Stimulated activated CD4-positive, alpha-beta T cell treated with anti-CD3 and anti-CD28 coated beads, Interleukin-12 subunit alpha, Interleukin-12 subunit beta, amount 100 ng/mL, for 48 hours (primary cell): ENCODE measurements at regions not wholly inside any gene's neighbourhood (a gene's known extent, or its start where the extent isn't known, plus 50 kb on each side); places are given as distances from the start of the nearest gene placed in this dataset.

Experiments used
- DNase-seq, 3 donors: peaks; one replicate each; pipeline ENCODE4 v3.0.0-alpha.2; 2020; ENCODE audit warnings: low read depth in 2 of 3, low spot score in 1 of 3

DNA sequence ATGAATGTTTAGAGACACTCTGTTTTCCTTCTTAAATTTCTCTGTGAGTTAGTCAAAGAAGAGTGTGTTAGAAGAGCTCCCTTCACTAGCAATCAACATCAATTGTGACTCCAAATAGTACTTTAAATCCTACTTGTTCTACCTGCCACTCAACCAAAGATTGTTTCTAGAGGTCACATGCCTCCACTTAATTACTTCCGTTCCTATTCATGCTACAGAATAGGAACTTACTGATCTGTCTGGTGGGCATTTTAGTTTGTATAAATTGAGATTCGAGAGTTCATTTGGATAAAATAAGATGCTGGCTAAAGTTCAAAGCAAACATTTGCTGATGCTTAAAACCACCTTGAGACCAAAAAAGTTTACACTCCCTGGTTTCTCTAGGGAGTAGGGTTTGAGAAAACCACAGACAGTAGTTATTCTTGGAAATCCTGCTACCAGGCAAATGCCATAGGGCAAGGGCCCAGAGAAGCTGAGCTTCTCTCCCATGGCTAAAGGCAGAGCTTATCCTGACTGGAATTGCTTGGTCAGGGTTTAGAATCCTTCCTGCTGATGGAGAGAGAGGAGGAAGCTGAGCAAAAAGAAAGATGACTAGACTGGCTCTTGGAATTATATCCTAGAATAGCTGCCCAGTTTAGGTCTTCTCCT lies 389.6 kb upstream of the ATP2B1 start:
- DNase-seq: no peak

DNA sequence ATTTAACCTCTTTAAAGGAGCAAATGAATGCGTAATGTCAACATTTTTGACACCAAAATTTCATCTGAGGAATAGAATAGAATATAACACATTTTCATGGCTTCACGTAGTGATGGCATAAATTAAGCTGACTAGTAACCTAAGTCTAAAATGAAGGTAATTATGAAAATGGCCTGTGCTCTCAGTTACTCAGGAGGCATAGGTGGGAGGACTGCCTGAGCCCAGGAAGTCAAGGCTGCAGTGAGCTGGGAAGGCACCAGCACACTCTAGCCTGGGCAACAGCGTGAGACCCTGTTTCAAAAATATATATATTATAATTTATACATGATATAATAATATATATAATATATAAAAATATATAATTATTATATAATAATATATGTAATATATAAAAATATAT lies 383.2 kb upstream of the ATP2B1 start:
- DNase-seq: no peak

DNA sequence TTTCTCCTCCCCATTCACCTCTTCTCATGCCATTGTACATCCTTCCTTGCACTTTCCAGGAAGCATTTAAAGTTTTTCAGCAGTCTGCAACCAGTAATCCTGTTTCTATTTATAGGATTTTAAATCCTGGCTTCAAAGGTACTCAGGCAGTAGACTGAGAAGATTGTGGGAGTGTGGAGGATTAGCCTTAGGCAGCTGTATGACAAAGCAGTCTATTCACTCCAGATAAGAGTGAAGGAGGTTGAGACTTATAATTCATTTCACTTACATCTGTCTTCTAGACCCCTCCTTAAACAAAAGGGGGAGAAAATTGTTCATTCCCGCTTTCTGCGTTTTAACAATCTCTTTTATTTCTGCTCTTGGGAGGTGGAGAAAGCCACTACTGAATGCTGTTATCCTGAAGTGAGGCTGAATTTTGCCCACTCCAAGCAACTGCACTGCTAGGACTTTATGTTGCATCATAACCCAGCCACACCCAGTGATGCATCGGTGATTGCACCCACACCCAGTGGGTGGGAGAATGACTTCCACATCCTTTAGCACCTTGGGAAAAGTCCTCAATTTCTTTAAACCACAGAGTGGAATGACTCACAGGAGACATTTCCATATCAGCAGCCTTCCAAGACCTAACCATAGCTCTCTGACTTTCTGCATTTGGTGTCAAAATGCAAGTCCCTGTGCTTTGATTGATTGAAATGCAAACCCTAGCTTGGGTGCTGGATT lies 382.5 kb upstream of the ATP2B1 start:
- DNase-seq: peak in 2 of 3 donors; percentile 7 to 13

DNA sequence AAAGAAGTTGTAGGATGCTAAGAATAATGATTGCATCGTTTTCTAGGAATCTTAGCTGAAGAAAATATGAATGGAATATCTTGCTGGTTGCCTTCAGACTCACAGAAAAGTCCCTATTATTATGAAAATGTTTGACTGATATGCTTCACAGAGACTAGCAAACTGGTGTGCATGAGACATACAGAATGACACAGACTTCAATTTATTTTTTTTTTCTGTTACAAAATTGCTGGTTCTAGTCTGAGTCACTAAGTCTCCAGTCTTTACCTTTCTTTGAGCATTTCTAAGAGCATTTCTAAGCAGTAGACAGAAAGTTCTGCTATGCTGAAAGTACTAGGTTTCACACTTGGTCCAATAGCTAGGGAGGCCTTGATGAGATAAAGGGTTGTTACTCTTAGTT lies 377.6 kb upstream of the ATP2B1 start:
- no peak for DNase-seq

DNA sequence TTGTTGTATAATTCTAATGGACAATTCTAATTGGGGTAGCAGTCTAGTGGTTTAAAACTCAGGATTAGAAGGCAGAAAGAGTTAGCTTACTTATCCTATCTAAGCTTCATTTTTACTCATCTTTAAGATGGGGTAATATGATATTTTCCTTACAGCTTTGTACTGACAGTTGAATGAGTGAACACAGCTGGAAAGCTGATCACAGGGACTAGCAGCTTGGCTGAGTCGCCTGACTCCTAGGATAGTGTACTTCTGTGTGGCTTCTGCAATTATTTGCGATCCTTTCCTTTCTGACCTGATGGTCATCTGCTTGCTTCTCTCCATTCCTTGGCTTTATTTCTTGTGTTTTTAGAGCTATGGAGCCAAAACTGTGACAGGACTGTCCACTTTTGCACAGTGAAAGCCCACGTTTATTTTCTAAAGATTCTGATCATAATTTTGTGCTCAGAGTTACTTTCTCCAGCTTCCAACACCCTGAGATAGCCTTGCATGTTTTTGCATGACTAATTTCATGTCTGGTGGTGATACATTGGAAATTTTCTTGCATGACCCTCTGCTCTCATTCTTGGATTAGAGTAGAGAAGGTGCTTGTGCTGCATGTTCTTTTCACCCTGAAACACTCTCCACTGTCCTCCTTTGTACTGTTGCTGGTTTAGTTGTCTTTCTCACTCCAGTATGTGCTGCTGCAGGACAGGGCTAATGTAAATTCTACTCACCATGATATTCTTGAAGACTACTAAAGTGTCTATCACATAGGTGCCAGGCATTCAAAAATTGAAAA lies 377.0 kb upstream of the ATP2B1 start:
- no peak for DNase-seq

DNA sequence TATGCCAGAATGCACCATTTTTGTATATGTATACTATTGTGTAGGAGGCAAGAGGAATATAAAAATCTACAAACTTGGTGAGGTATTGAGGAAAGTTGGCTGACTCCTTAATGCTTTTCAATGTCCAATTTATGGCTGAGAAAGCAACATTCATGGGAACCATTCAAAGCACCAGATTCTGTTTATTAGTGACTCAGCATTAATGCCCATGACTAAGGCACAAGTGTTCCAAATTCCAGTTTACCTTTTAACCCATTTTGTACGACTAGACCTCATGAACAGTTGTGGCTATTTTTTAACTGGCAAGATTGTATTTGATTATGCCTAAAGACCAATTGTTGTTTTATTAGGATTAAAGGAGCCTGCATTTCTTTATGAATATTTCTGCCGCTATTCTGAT lies 375.4 kb upstream of the ATP2B1 start:
- DNase-seq: no peak

DNA sequence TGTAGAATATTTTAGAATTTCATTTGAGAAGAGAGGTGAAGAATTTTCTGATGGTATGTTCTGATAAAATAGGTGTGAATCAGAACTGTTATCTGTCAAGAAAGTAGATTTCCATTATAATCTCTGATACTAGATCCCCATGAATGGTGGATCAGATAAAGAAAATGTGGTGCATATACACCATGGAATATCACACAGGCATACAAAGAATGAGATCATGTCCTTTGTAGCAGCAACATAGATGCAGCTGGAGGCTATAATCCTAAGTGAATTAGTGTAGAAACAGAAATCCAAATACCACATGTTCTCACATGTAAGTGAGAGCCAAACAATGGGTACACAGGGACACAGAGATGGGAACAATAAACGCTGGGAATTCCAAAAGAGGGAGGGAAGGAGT lies 372.0 kb upstream of the ATP2B1 start:
- no peak for DNase-seq

DNA sequence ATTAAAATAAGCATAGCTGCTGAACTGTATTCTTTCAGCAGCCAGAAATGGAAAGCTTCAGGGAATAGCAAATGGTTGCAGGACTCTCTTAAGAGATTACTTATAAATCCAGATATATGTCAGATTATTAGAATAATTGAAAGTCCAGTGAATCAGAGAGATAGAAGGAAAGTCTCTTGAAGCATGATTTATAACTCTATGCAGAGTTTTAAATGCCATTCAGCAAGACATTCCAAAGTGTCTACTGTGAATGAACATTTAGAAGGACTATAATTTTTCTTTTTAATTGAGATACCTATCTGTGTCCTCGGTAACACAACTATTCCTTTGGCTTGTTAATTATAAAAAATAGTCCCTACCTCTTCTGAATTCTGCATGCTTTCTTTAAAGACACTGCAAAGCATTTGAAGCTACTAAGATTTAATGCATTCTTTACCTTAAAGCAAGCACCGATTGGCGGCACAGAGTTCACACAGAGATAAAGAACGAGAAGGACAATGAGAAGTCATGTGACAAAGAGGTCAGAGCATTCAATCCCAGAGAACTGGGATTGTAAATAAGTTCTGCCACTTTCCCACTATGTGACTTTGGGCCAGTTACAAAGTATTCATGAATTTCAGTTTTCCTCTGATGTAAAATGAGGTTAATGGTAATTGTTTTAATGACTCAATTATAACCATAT lies 371.0 kb upstream of the ATP2B1 start:
- DNase-seq: no peak

DNA sequence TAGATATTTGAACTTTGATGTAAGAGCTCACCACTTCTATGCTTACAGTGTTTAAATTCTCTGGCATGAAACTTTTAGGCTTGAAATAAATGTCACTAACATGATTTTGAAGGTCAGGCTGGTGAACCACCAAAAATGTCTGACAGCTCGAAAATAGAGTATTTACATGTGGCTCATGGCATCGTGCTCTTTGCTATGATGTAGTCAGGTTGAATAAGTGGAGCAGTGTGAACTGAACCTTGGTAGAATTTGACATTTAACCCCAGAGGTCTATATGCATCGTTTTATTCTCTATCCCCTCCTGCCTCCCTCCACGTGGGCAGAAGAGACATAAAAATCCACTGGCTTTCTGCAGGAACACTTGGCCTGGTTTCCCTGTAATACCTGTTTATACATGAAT lies 369.7 kb upstream of the ATP2B1 start:
- DNase-seq: no peak

DNA sequence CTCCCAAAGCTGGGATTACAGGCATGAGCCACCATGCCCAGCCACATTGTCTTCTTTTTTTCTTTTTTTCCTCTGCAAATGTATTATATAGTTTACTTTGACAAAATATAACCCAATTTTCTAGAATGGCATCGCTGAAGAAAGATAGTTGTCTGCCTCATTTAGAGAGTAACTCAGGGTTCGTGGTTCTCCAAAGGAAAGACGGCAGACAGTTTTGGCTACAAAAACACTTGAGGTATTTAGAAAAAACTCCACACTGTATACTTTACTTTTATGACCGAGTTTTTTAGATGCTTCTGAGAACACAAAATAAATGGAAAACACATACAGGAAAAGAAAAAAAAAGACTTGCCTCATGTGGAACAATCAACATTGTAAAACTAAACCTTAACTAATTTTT lies 369.1 kb upstream of the ATP2B1 start:
- no peak for DNase-seq

DNA sequence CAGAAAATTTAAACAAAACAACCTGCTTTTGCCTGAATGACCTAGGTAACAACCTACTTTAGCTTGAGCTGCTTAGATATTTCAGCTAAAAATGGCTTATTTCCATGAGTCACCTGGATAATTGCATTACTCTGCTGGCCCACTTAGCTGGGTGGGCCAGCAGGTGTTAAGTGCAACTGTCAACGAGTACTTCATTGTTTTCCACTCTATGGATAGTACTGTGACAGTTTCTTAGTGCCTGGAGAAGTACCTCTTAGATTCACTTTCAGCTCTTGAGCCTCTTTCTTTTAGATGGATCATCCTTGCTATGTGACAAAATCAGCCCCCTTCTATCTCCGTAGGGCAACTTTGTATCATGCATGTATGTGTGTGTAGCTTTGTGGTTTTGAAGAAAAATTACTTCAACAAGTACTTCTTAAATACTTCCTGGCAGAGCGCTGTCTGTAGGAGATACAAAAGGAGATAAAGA lies 368.2 kb upstream of the ATP2B1 start:
- DNase-seq: no peak

DNA sequence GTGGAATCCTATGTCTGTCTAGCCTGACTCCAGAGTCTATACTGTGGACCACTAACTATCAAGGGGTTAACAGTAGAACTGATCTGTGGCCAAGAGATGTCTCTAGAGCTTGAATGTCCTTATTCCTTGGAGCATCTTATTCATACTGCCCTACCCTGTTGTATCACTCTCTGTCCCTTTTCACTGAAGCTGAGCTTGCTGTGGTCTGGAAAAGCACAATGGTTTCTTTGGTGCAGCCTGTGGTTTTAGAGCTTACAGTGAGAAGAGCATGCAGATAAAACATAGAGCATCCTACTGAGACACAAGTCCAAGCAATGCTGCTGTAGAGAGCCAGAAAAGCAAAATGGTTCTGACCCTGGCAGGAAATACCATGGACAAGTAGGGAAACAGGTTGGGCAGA lies 367.0 kb upstream of the ATP2B1 start:
- no peak for DNase-seq

DNA sequence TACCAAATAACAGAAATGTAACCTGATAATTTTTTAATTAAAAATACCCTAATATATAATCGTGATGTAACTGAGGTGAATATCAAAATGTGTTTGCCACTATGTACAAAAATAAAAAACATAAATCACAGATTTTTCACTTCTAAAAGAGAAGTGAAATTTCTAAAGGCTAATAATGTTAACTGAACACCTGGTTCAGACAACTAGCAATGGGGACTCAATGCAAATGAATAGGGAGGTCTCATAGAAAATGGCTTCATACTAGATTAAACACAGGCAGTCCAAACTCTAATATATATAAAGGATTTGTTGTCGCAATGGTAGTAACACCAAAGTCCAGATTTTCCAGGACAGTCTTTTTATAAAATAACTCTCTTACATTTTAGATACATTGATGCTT lies 365.4 kb upstream of the ATP2B1 start:
- DNase-seq: no peak

DNA sequence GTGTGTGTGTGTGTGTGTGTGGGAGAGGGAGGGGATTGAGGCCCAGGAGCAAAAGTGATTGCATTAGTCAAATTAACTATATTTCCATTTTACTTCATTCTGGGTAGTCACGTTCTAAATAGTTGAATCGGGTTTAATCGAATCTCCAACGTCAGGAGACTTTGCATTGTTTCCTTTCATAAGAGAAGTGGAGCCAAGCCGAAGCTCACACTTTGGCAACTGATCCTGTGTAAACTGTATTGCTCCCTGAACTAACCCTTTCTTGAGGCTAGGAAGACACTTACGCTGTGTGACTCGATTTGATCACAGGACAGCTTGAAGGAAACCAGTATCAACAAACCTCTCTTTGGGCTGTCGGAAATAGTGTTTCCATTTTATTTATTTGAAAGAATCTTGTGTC lies 363.4 kb upstream of the ATP2B1 start:
- DNase-seq: no peak

DNA sequence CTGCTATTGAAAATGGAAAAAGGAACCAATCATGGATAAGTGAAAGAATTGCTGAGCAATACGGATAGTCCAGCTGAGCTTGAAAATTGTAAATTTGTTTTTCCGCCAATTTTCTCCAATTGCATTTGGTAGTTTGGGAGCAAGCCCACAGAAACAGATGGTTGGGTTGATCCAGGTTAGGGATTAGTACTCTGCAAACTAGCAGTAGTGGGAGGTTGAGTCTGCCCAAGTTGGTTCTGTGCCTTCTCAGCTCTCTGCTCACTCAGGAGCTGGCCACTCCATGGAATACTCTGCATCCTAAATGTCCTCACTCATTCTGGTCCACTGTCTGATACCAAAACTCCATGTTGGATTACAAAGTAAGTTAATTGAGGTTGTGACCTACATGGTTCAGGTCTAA lies 361.1 kb upstream of the ATP2B1 start:
- no peak for DNase-seq

DNA sequence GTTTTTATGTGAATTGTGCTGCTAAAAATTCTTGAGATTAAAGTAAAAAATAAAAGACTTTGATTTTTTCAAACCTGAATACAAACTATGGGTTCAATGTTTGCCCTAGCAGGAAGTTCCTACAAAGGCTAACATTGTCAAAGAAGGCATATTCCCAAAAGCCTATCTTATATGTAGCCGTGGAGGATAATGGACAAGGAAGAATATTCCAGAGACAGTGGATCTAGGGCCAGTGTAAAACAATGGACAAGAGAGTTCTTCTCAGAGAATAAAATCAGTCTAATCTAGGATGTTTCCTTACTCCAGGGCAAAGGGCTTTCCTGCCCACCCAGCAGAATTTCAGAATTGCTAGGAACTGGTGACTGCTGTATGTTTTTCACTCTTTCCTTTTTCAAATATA lies 359.2 kb upstream of the ATP2B1 start:
- no peak for DNase-seq

DNA sequence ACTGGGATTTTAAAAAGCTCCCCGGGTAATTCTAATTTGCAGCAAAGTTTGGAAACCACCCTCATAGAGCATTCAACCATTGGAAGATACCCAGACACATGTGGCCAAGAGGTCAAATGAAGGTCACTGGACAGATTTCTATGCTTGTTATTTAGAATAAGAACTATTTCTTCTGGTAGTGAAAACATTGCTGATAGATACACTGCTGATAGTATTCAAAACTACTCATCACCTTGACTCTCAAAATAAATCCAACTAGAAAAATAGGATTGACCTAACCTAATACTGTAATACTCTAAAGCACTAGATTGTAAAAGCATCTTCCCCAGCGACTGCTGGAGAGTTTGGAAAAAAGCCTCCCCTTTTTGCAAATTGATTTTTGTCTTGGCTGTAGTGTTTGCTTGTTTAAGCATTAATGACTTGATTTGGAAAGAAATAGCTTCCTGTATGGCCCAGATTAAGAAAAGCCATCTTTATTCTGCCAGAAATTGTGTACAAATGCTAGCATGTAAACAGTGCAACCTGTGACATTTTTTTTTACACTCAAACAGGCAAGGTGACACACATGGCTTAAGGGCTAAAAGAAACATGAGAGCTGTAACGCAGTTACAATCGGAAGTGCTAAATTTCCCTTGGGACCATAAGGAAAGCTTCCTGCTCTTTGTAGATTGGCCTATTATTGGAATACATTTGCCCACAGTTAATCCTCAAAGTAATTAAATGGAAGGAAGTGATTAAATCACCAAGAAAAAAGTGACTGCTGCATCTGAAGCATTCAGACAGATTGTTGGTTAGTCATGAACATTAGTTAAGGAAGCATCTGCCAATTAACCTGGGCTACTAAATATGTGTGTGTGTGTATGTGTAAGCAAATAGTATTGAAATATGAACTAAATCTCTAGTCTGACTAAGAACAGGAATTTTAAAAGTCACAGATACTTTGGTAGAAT lies 356.5 kb upstream of the ATP2B1 start:
- no peak for DNase-seq

DNA sequence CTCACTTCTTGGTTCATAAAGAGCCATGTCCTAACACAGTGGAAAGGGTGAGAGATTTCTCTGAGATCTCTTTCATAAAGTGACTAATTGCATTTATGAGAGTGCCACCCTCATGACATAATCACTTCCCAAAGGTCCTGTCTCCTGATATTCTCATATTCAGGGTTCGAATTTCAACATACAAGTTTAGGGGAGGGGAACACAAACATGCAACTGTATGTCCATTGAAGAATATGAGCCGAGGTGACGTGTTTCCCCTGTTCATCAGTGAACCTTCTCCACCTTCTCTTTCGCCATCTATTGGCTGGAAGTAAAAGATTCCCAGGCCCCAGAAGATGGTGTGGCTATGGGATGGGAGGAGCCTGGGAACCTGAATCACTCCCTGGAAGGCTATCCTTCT lies 354.2 kb upstream of the ATP2B1 start:
- no peak for DNase-seq

DNA sequence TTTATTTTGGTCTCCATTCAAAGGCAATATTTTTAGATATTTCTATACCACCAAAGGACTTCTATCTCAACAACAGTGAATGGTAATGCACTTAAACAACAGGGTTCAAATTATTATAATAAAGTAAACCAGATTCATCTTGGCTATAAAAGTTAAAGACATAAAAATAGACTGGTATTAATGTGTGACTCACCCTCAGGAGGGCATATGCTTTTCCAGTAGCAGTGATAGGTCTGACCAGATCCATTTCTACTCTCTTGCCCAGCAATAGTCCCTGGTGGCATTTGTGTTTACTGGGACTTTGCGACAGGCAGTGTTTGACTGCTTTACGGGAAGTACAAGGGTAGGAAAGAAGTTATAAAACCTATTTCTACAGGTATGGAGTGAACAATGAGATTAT lies 353.2 kb upstream of the ATP2B1 start:
- DNase-seq: no peak

DNA sequence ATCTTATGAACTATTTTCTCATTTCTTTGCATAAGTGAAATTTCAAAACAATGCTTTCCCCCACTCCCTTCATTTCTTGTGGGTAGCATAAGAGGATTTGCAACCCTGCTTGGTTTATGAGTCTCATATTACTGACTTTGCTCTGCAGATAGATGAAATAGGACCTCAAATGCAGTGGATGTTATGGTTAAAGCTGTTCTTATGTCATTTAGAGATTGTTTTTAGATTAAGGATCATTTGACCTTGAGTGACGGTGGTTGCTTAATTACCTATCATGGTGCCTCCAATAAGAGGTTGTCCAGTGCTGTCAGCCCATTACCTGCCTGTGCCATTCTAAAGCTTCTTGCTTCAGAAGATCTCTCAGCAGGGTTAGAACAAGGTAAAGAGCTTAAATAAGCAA lies 351.4 kb upstream of the ATP2B1 start:
- DNase-seq: no peak

DNA sequence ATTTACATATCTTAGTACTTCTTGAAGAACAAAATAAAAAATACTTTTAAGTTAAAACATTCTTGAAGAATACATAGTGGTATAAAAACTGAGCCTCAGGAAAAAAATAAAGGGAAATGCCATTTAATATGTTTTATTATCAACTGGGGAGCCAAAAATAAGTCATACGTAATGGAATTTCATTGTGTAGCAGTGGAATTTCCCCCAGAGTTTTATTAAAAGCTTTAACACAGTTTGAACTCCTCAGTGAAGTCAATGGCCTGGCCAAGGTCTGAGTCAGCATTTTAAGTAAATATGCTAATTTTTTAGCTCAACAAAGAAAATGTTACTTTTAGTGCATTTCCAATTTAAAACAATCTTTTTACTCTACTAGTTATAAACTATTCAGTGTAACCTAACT lies 350.1 kb upstream of the ATP2B1 start:
- DNase-seq: no peak
